Uterus (tissue), 3 donors: ENCODE measurements at regions not wholly inside any gene's neighbourhood (a gene's known extent, or its start where the extent isn't known, plus 50 kb on each side); places are given as distances from the start of the nearest gene placed in this dataset.

Experiments
- DNase-seq, 2 donors: peaks; one replicate each; pipeline ENCODE4 v3.0.0-alpha.2; 2019 to 2020
- H3K27ac ChIP-seq, 2 donors: fragments of 200-600 bp; sonication (generic); 1 replicate in 1 of 2; 2 replicates in 1 of 2; pipeline ENCODE4 v1.5.1; 2016 to 2018
- H3K27me3 ChIP-seq, 2 donors: fragments of 200-600 bp; sonication (generic); one replicate each; pipeline ENCODE4 v1.5.1; 2018 to 2019; ENCODE audit warnings: control low read depth in 1 of 2
- H3K36me3 ChIP-seq, 2 donors: fragments of 200-600 bp; sonication (generic); one replicate each; pipeline ENCODE4 v1.5.1; 2019; ENCODE audit warnings: control low read depth in 1 of 2
- H3K4me1 ChIP-seq, 2 donors: fragments of 200-600 bp; sonication (generic); one replicate each; pipeline ENCODE4 v1.5.1; 2018 to 2019; ENCODE audit warnings: control low read depth in 1 of 2
- H3K4me3 ChIP-seq, 2 donors: fragments of 200-600 bp; sonication (generic); 1 replicate in 1 of 2; 2 replicates in 1 of 2; pipeline ENCODE4 v1.5.1; 2018 to 2019; ENCODE audit warnings: mild to moderate bottlenecking in 1 of 2
- H3K9me3 ChIP-seq, 2 donors: fragments of 200-600 bp; sonication (generic); one replicate each; pipeline ENCODE4 v1.5.1; 2019; ENCODE audit warnings: control low read depth in 1 of 2
- CTCF ChIP-seq, 4 experiments: fragments of 200-600 bp in 2 of 4; fragments of 450-650 bp in 2 of 4; sonication (generic) in 2 of 4; IDR thresholded peaks; one replicate each; pipeline ENCODE4 v1.5.1; 2016 to 2019; ENCODE audit warnings: antibody characterized with exemption in 4 of 4, mild to moderate bottlenecking in 2 of 4, moderate library complexity in 1 of 4
- POLR2A ChIP-seq, 2 donors: fragments of 450-650 bp; IDR thresholded peaks; one replicate each; pipeline ENCODE4 v1.6.1; 2016; ENCODE audit warnings: antibody characterized with exemption in 2 of 2, mild to moderate bottlenecking in 1 of 2, moderate library complexity in 1 of 2
- intact Hi-C: fragments of 100-400 bp; cut with DNase I; formaldehyde crosslinking; loops from one replicate; pipeline ENCODE4 v1.15.1; 2023; ENCODE audit warnings: low total_unique reads
- donor health status: DM: yes; HTN: yes; CAD: no.

- no peaks in the 10 kb centered on the region for H3K4me1 ChIP-seq
- H3K9me3 ChIP-seq, result no peaks in the 10 kb centered on the region
- intact Hi-C loops, result no loop called here
- H3K4me3 ChIP-seq, result no peak overlapping the region
- DNase-seq, result no peak
- H3K36me3 ChIP-seq, result no peaks in the 10 kb centered on the region
- H3K27ac ChIP-seq, result no peak overlapping the region
- H3K27me3 ChIP-seq, result no peaks in the 10 kb centered on the region
- no peak for TF ChIP-seq POLR2A (IDR thresholded peaks at IDR 0.05)
- TF ChIP-seq CTCF (IDR thresholded peaks at IDR 0.05), result no peak
Measured at GRCh38 chr11:28547321-28547741, 439.1 kb downstream of the METTL15 start.

GRCh38 chr11:28545536-28545935, 437.3 kb downstream of the METTL15 start:
- intact Hi-C loops, result no loop called here
- Histone ChIP-seq H3K27me3 (no peaks in the 10 kb centered on the region), H3K4me3 (no peak overlapping the region), H3K27ac (no peak overlapping the region), H3K36me3 (no peaks in the 10 kb centered on the region), H3K9me3 (no peaks in the 10 kb centered on the region), H3K4me1 (no peaks in the 10 kb centered on the region)
- no peak for TF ChIP-seq POLR2A (IDR thresholded peaks at IDR 0.05)
- no peak for TF ChIP-seq CTCF (IDR thresholded peaks at IDR 0.05)
- no peak for DNase-seq

- no peak for DNase-seq
- TF ChIP-seq POLR2A (IDR thresholded peaks at IDR 0.05) (no peak), CTCF (IDR thresholded peaks at IDR 0.05) (no peak)
- intact Hi-C loops, result no loop called here
- Histone ChIP-seq H3K4me1 (no peaks in the 10 kb centered on the region), H3K36me3 (no peaks in the 10 kb centered on the region), H3K4me3 (no peak overlapping the region), H3K27me3 (no peaks in the 10 kb centered on the region), H3K27ac (no peak overlapping the region), H3K9me3 (no peaks in the 10 kb centered on the region)
Measured at GRCh38 chr11:28542561-28542960, 434.4 kb downstream of the METTL15 start.

GRCh38 chr11:28539239-28540030, 431.2 kb downstream of the METTL15 start:
- Histone ChIP-seq H3K27ac (no peak overlapping the region), H3K4me3 (no peak overlapping the region), H3K9me3 (no peaks in the 10 kb centered on the region), H3K36me3 (no peaks in the 10 kb centered on the region), H3K27me3 (no peaks in the 10 kb centered on the region), H3K4me1 (no peaks in the 10 kb centered on the region)
- TF ChIP-seq CTCF (IDR thresholded peaks at IDR 0.05), result no peak
- no peak for TF ChIP-seq POLR2A (IDR thresholded peaks at IDR 0.05)
- no peak for DNase-seq
- intact Hi-C loops, result no loop called here

GRCh38 chr11:28537822-28538221, 429.6 kb downstream of the METTL15 start:
- no peak overlapping the region for H3K4me3 ChIP-seq
- no peak overlapping the region for H3K27ac ChIP-seq
- H3K36me3 ChIP-seq, result no peaks in the 10 kb centered on the region
- H3K27me3 ChIP-seq, result no peaks in the 10 kb centered on the region
- no peaks in the 10 kb centered on the region for H3K9me3 ChIP-seq
- H3K4me1 ChIP-seq, result no peaks in the 10 kb centered on the region
- TF ChIP-seq POLR2A (IDR thresholded peaks at IDR 0.05) (no peak), CTCF (IDR thresholded peaks at IDR 0.05) (no peak)
- DNase-seq, result no peak
- intact Hi-C loops, result no loop called here
